ENCODE measurements at regions not wholly inside any gene's neighbourhood (a gene's known extent, or its start where the extent isn't known, plus 50 kb on each side); places are given as distances from the start of the nearest gene placed in this dataset.
"Not testable (repeated sequence)": the region's sequence is repeated elsewhere in the genome, so short reads cannot be mapped to it uniquely, and the experiment has no call there.

GRCh38 chr1:174105086-174105485, 54.2 kb upstream of the RABGAP1L start:
- no peak for DNase-seq (ENCODE audit: low spot score)

GRCh38 chr1:174103766-174104165, 55.6 kb upstream of the RABGAP1L start:
- DNase-seq (ENCODE audit: low spot score) = no peak

- DNase-seq (ENCODE audit: low spot score) = not testable (repeated sequence)
These were observed 57.3 kb upstream of the RABGAP1L start for GRCh38 chr1:174101976-174102375.

GRCh38 chr1:174097426-174097825, 61.9 kb upstream of the RABGAP1L start:
- DNase-seq (ENCODE audit: low spot score) = no peak

GRCh38 chr1:174093789-174094188, 65.5 kb upstream of the RABGAP1L start:
- DNase-seq (ENCODE audit: low spot score) = peak; percentile 19

- DNase-seq (ENCODE audit: low spot score) = no peak
These were observed 68.3 kb upstream of the RC3H1 start for GRCh38 chr1:174090471-174090870.

GRCh38 chr1:174080819-174081218, 58.7 kb upstream of the RC3H1 start:
- DNase-seq (ENCODE audit: low spot score) = no peak

- DNase-seq (ENCODE audit: low spot score) = no peak
These were observed 57.6 kb upstream of the RC3H1 start for GRCh38 chr1:174079796-174080195.

- peak; percentile 8 for DNase-seq (ENCODE audit: low spot score)
These were observed 56.8 kb upstream of the RC3H1 start for GRCh38 chr1:174078916-174079315.

GRCh38 chr1:174077749-174078490, 55.8 kb upstream of the RC3H1 start:
- DNase-seq (ENCODE audit: low spot score) = no peak

GRCh38 chr1:174075245-174075692, 53.1 kb upstream of the RC3H1 start:
- DNase-seq (ENCODE audit: low spot score) = no peak

GRCh38 chr1:174074757-174075156, 52.6 kb upstream of the RC3H1 start:
- DNase-seq (ENCODE audit: low spot score) = peak; percentile 30

GRCh38 chr1:174072581-174072980, 50.4 kb upstream of the RC3H1 start:
- DNase-seq (ENCODE audit: low spot score) = no peak

All from kidney tubule cell (primary cell).